Neural progenitor cell (in vitro differentiated cells): ENCODE measurements at regions not wholly inside any gene's neighbourhood (a gene's known extent, or its start where the extent isn't known, plus 50 kb on each side); places are given as distances from the start of the nearest gene placed in this dataset.

Source experiments
- DNase-seq: peaks from one replicate; pipeline ENCODE4 v3.0.0-alpha.2; 2016; ENCODE audit warnings: low spot score
- H2AFZ ChIP-seq: fragments of 200-600 bp; sonication (generic); replicated peaks from 2 replicates; pipeline ENCODE4 v1.6.1; 2016; ENCODE audit warnings: antibody characterized with exemption
- H3F3A ChIP-seq: fragments of 200-600 bp; sonication (generic); 2 replicates; pipeline ENCODE4 v1.6.1; 2016; ENCODE audit warnings: antibody characterized with exemption, low read depth
- H3K27ac ChIP-seq: fragments of 200-600 bp; sonication (generic); 2 replicates; pipeline ENCODE4 v1.5.1; 2016; ENCODE audit warnings: mild to moderate bottlenecking
- H3K27me3 ChIP-seq: fragments of 200-600 bp; sonication (generic); 2 replicates; pipeline ENCODE4 v1.6.1; 2016; ENCODE audit warnings: mild to moderate bottlenecking, moderate library complexity
- H3K36me3 ChIP-seq: fragments of 200-600 bp; sonication (generic); 2 replicates; pipeline ENCODE4 v1.5.1; 2016
- H3K4me1 ChIP-seq: fragments of 200-600 bp; sonication (generic); 2 replicates; pipeline ENCODE4 v1.6.1; 2016; ENCODE audit warnings: mixed run types
- H3K4me2 ChIP-seq: fragments of 200-600 bp; sonication (generic); 2 replicates; pipeline ENCODE4 v1.6.1; 2016
- H3K4me3 ChIP-seq: fragments of 200-600 bp; sonication (generic); 2 replicates; pipeline ENCODE4 v1.5.1; 2016
- H3K79me2 ChIP-seq: fragments of 200-600 bp; sonication (generic); 2 replicates; pipeline ENCODE4 v1.6.1; 2016; ENCODE audit warnings: low read depth
- H3K9ac ChIP-seq: fragments of 200-600 bp; sonication (generic); 2 replicates; pipeline ENCODE4 v1.6.1; 2016
- H3K9me3 ChIP-seq: fragments of 200-600 bp; sonication (generic); 2 replicates; pipeline ENCODE4 v1.5.1; 2016; ENCODE audit warnings: low read depth
- H4K20me1 ChIP-seq: fragments of 200-600 bp; sonication (generic); 2 replicates; pipeline ENCODE4 v1.6.1; 2016; ENCODE audit warnings: low read depth
- H3K27ac Mint-ChIP-seq: 3 replicates; pipeline ENCODE4 v1.8.0; 2021; ENCODE audit warnings: mixed read lengths
- H3K27me3 Mint-ChIP-seq: 2 replicates; pipeline ENCODE4 v1.8.0; 2022; ENCODE audit warnings: low read depth, mild to moderate bottlenecking, inconsistent platforms, moderate library complexity, mixed read lengths; ENCODE audit not compliant: insufficient read depth
- H3K36me3 Mint-ChIP-seq: 3 replicates; pipeline ENCODE4 v1.8.0; 2021; ENCODE audit warnings: mixed read lengths
- H3K4me1 Mint-ChIP-seq: 3 replicates; pipeline ENCODE4 v1.8.0; 2021; ENCODE audit warnings: mixed read lengths
- H3K4me3 Mint-ChIP-seq: 3 replicates; pipeline ENCODE4 v1.8.0; 2021; ENCODE audit warnings: mild to moderate bottlenecking, moderate library complexity, mixed read lengths
- H3K9me3 Mint-ChIP-seq: 3 replicates; pipeline ENCODE4 v1.8.0; 2020; ENCODE audit warnings: mixed read lengths
- CTCF ChIP-seq: fragments of 200-600 bp; sonication (generic); IDR thresholded peaks from 2 replicates; pipeline ENCODE4 v1.5.1; 2017; ENCODE audit warnings: antibody characterized with exemption, mild to moderate bottlenecking
- EZH2 ChIP-seq: fragments of 200-600 bp; sonication (generic); IDR thresholded peaks from 2 replicates; pipeline ENCODE4 v1.6.1; 2017; ENCODE audit warnings: antibody characterized with exemption, mild to moderate bottlenecking, moderate library complexity
- EZH2phosphoT487 ChIP-seq: fragments of 200-600 bp; sonication (generic); IDR thresholded peaks from 2 replicates; pipeline ENCODE4 v1.6.1; 2017; ENCODE audit warnings: antibody characterized with exemption

GRCh38 chr1:188043536-188044245, 1214.9 kb downstream of the PLA2G4A start:
- no peaks in the 10 kb centered on the region for H3K27me3 ChIP-seq
- H3K4me2 ChIP-seq = no peak overlapping the region
- H4K20me1 ChIP-seq = no peaks in the 10 kb centered on the region
- H3K36me3 ChIP-seq = no peaks in the 10 kb centered on the region
- no peak overlapping the region for H2AFZ ChIP-seq
- Mint-ChIP-seq H3K36me3 (no peaks in the 10 kb centered on the region), H3K9me3 (no peaks in the 10 kb centered on the region), H3K27me3 (no peaks in the 10 kb centered on the region), H3K27ac (no peak overlapping the region), H3K4me1 (no peaks in the 10 kb centered on the region), H3K4me3 (no peak overlapping the region)
- no peak overlapping the region for H3K9ac ChIP-seq
- H3K27ac ChIP-seq = no peak overlapping the region
- no peaks in the 10 kb centered on the region for H3K79me2 ChIP-seq
- H3F3A ChIP-seq = no peaks in the 10 kb centered on the region
- H3K4me3 ChIP-seq = no peak overlapping the region
- TF ChIP-seq EZH2 (no peak), CTCF (no peak), EZH2phosphoT487 (no peak)
- no peaks in the 10 kb centered on the region for H3K9me3 ChIP-seq
- no peaks in the 10 kb centered on the region for H3K4me1 ChIP-seq
- DNase-seq = no peak

- Mint-ChIP-seq H3K27ac (no peak overlapping the region), H3K36me3 (no peaks in the 10 kb centered on the region), H3K4me1 (no peaks in the 10 kb centered on the region), H3K4me3 (no peak overlapping the region), H3K27me3 (no peaks in the 10 kb centered on the region), H3K9me3 (no peaks in the 10 kb centered on the region)
- H3K4me1 ChIP-seq = no peaks in the 10 kb centered on the region
- H3K4me2 ChIP-seq = no peak overlapping the region
- no peaks in the 10 kb centered on the region for H3K27me3 ChIP-seq
- no peak overlapping the region for H3K4me3 ChIP-seq
- no peak overlapping the region for H2AFZ ChIP-seq
- DNase-seq = no peak
- no peaks in the 10 kb centered on the region for H3F3A ChIP-seq
- H3K79me2 ChIP-seq = no peaks in the 10 kb centered on the region
- H3K36me3 ChIP-seq = no peaks in the 10 kb centered on the region
- no peak overlapping the region for H3K27ac ChIP-seq
- H4K20me1 ChIP-seq = no peaks in the 10 kb centered on the region
- TF ChIP-seq EZH2phosphoT487 (no peak), EZH2 (no peak), CTCF (no peak)
- no peak overlapping the region for H3K9ac ChIP-seq
- no peaks in the 10 kb centered on the region for H3K9me3 ChIP-seq
Measured at GRCh38 chr1:188050250-188050649, 1221.5 kb downstream of the PLA2G4A start.

GRCh38 chr1:188056011-188056410, 1227.3 kb downstream of the PLA2G4A start:
- no peak overlapping the region for H3K27ac Mint-ChIP-seq
- peaks cover 2% of the 10 kb centered on the region for H3K9me3 Mint-ChIP-seq
- no peaks in the 10 kb centered on the region for H3K79me2 ChIP-seq
- no peak overlapping the region for H3K9ac ChIP-seq
- H3K4me1 ChIP-seq = no peaks in the 10 kb centered on the region
- no peak overlapping the region for H3K4me3 ChIP-seq
- H3K9me3 ChIP-seq = no peaks in the 10 kb centered on the region
- no peak overlapping the region for H2AFZ ChIP-seq
- no peak overlapping the region for H3K27ac ChIP-seq
- H3F3A ChIP-seq = no peaks in the 10 kb centered on the region
- no peak overlapping the region for H3K4me2 ChIP-seq
- no peaks in the 10 kb centered on the region for H3K36me3 Mint-ChIP-seq
- no peaks in the 10 kb centered on the region for H4K20me1 ChIP-seq
- H3K27me3 ChIP-seq = no peaks in the 10 kb centered on the region
- no peaks in the 10 kb centered on the region for H3K27me3 Mint-ChIP-seq
- no peak for DNase-seq
- no peaks in the 10 kb centered on the region for H3K36me3 ChIP-seq
- no peak overlapping the region for H3K4me3 Mint-ChIP-seq
- no peaks in the 10 kb centered on the region for H3K4me1 Mint-ChIP-seq
- TF ChIP-seq EZH2phosphoT487 = no peak
- TF ChIP-seq CTCF = no peak
- no peak for TF ChIP-seq EZH2
